NT2/D1 (cell line): ENCODE measurements at regions not wholly inside any gene's neighbourhood (a gene's known extent, or its start where the extent isn't known, plus 50 kb on each side); places are given as distances from the start of the nearest gene placed in this dataset.

Experiments
- SUZ12 ChIP-seq: IDR thresholded peaks from 2 replicates; pipeline ENCODE4 v1.6.1; 2011; ENCODE audit not compliant: insufficient read length, insufficient read depth; ENCODE audit errors: extremely low read depth
- ZNF274 ChIP-seq: IDR thresholded peaks from 2 replicates; pipeline ENCODE4 v1.6.1; 2011; ENCODE audit warnings: mild to moderate bottlenecking, low read depth, low read length

GRCh38 chr1:195373856-195374255 is 1234.4 kb downstream of the KCNT2 start:
- TF ChIP-seq SUZ12 (no peak), ZNF274 (no peak)
